ENCODE measurements at regions not wholly inside any gene's neighbourhood (a gene's known extent, or its start where the extent isn't known, plus 50 kb on each side); places are given as distances from the start of the nearest gene placed in this dataset.
"Not testable (repeated sequence)": the region's sequence is repeated elsewhere in the genome, so short reads cannot be mapped to it uniquely, and the experiment has no call there.

DNA sequence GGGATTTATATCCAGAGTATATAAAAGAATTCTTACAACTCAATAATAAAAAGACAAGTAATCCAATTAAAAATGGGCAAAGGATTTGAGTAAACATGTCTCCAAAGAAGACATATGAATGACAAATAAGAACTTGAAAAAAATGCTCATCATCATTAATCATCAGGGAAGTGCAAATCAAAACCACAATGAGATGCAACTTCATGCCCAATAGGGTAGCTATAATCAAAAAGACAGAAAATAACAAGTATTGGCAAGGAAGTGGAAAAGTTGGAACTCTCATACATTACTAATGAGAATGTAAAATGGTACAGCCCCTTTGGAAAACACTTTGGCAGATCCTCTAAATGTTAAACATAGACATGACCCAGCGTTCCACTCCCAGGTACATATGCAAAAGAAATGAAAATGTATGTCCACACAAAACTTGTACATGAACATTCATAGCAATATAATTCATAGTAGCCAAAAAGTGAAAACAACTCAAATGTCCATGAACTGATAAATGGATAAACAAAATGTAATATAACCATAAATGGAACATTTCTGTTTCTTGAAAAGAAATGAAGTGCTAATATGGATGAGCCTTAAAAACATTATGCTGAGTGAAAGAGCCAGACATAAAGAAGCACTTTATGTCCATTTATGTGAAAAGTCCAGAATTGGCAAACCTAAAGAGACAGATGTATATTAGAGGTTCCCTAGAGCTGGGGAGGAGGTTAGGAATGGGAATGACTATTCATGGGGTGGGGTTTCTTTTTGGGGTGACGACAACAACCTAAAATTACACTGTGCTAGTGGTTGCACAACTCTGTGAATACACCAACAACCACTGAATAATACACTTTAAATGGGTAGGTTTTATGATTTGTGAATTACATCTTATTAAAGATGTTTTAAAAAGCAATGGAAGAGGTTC is 259.7 kb downstream of the RHOU start:
- no peak for DNase-seq

DNA sequence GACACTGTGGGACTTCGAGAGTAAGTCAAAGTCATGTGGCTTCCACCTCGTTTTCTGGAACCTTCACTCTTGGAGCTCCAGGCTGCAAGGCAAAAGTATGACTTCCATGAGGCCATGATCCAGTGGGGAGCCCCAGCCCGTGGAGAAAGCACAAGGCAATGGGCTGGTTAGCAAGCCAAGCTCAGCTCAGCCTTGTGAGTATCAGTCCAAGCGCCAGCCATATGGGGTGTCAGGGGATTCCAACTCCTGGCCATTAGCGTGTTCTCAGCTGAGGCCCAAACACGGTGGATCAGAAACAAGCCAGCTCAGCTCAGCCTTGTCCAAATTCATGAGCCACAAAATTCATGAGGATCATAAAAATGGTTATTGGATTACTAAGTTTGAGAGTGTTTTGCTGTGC is 261.0 kb downstream of the RHOU start:
- DNase-seq = no peak

DNA sequence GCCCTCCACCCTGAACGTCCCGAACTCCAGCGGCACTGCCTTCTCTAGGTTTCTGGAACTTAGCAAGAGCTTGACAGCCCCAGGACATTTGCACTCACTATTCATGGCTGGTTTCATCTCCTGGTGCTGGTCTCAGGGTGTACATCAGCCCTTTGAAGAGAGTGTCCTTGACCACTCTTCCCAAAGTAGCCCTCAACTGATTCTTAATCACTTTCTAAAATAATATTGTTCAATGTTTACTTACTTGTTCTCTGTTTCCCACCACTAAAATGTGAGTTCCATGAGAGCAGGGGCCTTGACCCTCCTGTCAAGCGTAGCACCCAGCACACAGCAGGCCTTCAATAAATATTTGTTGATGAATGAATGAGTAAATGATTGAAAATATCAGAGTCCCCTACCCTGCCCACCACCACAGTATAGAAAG is 262.5 kb downstream of the RHOU start:
- no peak for DNase-seq

DNA sequence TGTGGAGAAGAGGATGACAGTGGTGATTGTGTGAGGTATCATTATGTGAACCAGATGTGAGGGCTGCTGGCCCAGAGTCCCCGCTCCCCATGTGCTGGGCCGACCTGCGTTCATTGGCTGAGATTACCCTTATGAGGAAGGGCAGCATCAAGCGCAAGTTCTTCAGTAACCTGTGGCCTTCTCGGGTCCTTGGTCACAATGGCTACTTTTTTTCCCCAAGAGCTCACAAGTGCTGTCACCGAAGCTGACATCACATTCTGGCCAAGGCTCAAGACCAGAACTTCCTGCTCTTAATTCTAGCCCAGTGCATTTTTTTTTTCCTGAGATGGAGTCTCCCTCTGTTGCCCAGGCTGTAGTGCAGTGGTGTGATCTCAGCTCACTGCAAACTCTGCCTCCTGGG is 262.9 kb downstream of the RHOU start:
- no peak for DNase-seq

DNA sequence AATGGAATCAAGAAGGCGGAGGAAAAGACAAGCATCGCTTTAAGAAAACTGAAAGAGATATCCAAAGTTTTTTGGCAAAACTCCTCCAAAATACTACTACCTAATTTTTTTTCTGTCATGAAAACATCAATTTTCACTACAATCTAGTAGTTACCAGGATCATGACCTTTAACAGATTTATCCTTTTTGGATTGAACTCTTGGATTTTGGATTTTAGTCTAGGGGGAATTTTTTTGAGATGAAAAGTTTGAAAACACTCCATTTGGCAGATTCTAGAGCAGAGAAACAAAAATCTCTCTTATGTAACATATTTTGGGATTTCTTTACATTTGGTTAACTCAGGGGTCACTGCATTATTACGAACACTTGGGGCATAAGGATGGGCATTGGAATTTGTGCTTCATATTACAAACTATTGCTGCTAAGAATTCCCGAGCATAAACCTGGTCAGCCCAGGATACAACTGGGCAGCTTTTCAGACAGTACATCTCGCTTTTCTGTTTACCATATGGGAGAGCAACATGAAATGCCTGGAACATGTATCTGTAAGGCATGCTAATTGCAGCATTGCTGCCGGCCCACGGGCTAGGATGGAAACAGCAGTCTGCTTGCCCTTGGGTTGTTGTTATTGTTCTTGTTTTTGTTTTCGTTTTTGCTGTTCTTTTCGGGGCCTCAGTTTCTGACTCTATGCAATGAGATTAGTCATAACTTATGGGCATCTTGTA is 264.3 kb downstream of the RHOU start:
- no peak for DNase-seq

DNA sequence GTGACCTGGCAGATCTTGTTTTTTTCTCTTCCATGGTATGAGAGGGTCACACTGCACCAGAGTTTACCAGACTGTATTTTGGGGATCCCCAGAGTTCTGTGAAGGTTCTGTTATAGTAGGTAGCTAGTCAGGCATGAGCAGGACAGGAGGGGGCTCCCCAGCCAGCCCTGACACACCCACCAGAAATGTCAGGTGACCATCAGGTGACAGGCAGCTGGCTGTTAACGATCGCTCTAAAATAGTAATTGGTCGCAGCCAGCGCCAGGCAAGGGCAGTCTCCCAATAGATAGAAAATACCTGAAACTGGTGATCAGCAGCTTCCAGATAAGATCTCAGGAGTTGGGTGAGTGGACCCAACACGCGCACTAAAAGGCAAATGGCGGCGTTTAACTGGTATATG is 264.9 kb downstream of the RHOU start:
- DNase-seq = no peak

DNA sequence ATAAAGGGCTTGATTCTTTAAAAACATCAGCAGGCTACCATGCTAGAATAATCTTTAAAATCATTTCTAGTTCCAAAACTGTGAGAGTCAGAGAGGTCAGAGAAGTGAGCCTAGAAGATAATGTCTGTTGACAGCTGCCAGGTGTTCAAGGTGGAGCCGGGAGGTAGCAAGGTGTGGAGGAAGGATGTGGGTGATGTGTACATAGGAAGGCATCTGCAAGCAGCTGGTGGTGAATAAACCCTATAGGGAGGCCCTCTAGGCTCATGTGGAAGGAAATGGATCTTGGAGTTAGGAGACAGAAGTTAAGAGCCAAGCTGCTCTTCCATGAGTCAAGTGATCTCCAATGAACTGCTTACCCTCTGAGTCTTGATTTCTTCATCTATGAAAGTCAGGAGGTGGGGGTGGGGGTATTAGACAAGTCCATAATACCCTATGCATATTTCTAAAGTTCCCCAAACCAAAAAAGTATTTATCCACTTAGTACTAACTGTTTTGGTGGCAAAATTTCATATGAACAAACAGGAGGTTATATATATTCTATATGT is 266.3 kb downstream of the RHOU start:
- DNase-seq = no peak

DNA sequence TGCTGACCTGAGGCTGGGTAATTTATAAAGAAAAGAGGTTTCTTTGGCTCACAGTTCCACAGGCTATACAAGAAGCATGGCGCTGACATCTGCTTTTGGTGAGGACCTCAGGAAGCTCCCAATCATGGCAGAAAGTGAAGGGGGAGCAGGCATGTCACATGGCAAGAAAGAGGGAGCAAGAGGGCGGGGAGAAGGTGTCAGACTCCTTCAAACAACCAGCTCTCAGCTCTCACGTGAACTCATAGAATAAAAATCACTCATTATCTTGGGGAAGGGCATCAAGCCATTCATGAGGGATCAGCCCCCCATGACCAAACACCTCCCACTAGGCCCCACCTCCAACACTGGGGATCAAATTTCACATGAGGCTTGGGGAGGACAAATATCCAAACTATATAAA is 266.8 kb downstream of the RHOU start:
- no peak for DNase-seq

DNA sequence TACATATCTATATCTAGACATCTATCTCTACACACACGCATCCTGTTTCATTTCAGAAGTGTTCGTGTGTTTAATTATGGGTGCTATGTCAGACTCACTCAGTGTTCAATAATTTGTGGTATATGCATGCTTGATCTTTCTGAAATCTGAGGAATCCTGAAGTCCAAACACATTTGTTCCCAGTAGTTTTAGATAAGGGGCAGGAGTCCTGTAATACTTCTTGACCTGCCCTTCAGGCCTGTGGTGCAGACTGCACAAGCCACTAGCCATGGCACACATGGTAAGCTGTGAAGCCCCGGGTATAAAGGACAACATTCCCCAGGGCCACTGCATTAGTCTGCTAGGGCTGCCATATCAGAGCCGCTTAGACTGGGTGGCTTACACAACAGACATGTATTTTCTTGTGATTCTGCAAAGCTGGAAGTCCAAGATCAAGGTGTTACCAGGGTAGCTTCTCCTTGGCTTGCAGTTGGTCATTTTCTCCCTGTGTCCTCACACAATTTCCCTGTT is 267.2 kb downstream of the RHOU start:
- no peak for DNase-seq

DNA sequence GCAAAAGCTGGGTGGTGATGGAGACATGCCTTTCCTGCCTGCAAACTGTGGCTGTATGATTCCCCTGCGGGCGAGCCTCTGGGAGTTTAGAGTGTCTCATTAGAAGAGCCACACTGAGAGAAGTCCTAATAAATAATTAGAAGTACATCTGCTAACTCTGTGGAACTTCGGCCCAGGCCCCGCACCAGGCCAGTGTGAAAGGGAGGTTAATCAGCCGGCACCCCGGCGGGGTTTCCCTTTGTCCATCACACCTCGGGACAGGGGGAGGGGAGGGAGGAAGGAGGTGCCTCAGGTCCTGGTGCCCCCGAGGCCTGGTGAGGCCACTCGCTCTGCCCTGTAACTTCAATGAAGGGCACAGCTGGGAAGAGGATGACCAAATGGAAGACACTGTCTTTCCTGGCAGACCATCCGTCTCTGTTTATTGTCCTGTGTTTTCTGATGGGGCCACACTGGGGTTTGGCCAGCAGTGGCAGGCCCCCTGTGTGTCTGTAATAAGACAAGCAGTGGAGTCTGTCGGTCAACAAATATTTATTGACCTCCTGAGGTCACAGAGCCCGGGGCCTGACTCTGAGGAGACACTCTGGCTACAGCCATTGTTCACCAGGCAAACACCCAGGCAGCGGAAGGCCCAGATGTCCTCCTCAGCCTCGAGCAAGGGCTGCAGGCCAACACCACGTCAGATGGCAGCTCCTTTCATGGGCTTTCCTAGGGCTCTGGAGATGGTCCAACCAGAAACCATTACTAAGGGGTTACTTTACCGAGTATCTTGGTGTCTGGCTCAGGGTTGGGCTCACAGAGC is 267.5 kb upstream of the RAB4A start:
- no peak for DNase-seq

DNA sequence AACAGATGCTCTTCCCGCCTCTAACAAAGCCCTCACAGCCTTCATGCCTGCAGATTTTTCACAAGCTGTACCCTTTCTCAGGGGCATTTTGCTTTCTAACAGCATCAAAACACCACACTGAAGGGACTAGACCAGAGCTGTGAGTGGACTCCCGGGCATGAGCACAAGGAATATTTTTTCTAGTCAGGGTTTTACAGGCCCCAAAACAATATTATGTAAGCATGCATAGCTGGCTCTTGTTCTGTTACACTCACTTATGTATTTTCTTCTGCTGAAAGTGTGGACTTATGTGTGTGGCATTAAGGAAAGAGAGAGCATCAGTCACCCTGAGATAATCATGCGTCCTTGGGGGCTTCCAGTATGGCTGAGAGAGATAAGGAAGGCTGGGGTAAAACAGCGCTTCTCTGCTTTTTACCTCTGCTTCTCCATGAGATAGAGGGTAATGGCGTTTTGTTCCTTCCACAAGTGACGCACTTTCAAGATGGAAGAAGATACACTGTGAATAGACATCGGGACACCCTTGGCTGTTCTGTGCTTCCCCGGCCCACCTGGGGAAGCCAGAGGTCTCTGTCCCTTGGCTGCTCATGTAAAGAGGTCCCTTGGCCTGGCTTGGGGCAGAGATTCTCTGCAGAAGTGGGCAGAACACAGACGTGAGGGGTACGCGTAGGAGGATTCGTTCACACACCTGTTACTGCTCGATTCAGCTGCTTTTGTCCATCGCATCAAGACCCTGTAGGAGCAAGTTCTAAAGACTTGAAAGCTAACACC is 266.7 kb upstream of the RAB4A start:
- DNase-seq = no peak

DNA sequence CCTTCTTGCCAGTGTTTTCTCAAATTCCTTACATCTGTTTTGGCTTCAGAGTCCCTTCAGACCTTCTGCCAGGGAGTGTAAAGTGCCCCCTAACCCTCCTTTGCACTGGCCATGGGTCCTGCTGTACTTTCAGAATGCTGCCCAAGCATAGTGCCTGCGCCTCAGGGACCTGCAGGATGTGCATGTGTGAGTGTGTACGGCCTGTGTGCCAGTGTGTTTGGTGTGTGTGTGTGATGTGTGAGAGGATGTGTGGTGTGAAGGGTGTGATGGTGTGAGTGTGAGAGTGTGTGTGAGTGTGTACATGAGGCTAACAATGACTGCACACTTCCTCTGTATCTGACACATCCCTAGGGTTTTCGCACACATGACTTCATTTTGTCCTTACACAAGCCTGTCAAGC is 265.8 kb upstream of the RAB4A start:
- DNase-seq = no peak

DNA sequence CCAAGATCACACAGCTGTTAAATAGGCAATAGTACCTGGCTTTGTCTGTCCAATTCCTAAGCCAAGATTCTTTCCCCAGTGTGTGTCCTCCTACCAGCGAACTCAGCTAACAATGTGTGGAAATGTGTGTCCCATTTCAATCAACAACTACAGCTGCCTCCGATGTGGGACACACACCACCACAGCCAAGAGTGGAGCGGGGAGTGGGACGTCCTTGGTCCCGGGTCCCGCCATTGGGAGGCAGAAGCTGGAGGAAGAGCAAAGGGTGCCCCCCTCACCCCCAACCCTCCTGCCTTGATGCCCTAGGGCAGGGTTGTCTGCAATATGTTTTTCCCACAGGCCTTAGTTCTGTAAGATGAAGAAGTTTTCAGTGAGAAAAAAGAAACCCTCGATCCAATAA is 265.4 kb upstream of the RAB4A start:
- DNase-seq = no peak

DNA sequence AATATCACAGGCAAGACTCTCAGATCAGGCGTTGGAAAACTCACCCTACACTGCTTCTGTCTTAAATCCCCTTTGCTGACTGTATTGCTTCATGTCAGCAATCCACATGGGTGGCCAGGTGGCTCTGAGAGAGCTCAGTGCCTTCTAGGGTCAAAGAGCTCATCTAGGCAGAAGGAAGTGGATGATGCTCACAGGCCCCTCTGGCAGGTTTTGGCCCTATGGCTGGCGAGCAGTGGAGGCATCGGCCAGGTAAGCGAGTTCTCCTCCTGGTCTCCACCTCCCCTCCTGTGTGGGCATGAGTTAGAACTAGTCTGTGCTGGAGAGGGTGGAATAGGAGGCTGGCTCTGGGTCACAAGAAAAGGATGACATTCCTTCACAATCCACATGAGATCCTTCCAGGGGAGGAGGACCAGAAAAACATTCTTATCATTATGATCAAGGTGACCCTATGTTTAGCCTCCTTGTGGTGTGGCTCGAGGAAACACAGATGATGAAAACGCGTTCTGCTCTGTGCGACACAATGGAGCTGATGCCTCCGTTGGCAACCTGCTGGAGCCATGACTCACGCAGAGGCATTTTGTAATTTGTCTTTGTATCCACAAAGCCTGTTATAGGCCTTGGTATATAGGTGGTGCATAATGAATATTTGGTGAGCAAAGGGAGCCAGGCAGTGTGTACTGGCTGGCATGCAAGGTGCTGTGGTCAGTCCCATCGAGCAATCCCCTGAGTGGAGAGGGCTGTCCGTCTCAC is 264.6 kb upstream of the RAB4A start:
- no peak for DNase-seq

DNA sequence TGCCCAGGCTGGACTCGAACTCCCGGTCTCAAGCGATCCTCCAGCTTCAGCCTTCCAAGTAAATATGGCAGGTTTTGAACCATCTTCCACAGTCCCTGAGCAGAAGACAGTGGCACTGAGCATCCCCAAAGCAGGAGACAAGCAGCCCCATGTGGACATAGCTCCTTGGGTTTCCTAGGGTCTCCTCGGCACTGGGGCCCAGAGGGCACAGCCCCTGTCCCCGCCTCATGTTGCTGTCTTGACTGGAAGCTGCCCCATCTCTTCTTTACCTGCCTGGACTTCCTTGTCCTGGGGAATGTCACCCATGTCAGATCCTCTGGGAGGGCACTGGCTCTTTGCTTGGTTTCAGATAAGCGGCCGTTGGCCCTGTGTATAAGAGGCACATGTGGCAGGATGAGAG is 263.7 kb upstream of the RAB4A start:
- DNase-seq = no peak

DNA sequence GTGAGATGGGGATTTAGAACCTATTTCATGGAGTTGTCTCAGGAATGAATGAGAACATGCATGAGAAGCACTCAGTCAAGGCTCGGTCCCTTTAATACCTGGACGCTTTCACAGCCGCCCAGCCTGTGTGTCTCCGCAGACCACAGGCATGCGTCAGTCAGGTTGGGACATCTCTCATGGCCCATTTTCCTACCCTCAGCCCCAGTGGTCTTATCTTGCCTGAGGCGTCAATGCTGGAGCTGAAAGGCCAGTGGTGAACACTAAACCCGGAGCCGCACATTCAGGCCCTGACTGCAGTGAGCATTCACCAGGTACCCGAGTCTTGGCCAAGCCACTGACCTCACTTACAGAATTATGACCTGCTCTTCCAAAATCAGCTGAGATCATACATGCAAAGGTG is 263.2 kb upstream of the RAB4A start:
- DNase-seq = no peak

DNA sequence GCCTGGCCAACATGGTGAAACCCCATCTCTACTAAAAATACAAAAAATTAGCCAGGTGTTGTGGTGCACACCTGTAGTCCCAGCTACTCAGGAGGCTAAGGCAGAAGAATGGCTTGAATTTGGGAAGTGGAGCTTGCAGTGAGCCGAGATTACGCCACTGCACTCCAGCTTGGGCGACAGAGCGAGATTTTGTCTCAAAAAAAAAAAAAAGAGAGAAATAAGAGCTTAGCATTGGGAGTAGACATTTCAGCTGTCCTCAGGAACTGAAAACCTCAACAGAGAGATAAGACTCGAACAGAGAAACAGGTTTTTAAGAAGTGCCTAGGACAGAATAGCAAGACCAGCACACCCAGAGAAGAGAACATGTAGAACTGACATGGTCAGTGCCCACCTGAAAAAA is 262.6 kb upstream of the RAB4A start:
- not testable (repeated sequence) for DNase-seq

DNA sequence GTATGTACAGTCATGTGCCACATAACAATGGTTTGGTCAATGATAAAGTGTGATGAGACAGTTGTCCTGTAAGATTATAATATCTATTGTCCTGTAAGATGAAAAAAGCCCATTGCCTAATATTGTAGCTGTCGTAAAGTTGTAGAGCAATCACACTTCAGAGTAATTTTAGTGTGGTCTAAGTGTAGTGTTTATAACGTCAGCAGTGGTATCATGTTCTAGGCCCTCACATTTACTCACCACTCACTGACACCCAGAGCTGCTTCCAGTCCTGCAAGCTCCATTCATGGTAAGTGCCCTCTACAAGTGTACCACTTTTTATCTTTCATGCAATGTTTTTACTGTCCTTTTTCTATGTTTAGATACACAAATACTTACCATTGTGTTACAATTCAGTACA is 259.9 kb upstream of the RAB4A start:
- DNase-seq = no peak

DNA sequence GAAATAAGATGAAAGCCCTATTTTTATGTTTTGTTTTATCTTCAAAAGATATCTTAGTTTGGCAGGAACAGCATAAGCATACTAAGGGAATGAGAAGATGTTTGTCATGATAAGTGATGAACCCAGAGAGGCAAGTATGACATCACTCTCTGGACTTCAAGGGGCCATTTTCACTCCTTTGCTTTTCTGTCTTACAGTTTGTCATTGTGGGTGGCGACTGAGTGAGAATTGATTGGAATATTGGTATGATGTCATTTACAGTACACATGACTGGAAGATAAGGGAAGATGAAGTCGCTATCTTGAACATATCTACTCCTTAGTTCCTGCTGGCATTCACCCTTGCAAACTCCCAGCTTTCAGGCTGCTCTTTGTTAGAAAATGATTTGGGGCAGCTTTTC is 258.1 kb upstream of the RAB4A start:
- DNase-seq = no peak

DNA sequence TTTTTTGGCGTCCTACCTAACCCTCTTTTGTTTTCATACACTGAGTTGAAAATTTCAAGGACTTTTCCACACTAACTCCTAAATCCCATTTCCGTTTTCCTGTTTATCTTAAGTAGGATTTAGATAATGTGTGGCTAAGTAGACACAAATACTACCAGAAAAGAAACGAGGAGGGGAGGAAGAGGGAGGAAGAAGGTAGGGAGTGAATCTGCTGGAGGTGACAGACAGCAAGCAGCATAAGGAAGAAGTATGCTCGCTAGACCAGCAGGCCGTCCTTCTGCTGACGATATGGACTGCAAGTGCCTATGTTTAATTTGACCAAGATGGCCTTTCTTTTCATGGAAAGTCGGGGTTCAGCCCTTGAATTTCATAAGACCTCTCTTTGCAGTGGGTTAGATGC is 256.9 kb upstream of the RAB4A start:
- DNase-seq = no peak

DNA sequence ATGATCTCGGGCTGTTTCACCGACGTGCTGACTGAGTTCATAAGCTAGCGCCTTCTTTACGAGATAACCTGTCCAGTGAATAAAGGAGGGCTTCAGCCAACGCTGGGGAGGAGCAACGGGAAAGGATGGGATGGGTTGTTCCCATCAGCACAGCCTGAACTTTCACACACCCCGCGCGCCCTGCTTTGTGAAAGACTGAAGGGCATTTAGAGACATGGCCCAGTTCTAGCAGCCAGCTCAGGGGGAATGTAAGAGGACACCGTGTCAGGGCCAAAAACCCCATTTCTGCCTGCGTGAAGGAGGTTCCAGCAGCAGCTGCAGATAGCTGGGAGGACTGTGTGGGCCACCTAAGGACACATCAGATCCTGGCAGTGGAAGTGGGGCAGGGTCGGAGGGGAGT is 255.1 kb upstream of the RAB4A start:
- DNase-seq = no peak

DNA sequence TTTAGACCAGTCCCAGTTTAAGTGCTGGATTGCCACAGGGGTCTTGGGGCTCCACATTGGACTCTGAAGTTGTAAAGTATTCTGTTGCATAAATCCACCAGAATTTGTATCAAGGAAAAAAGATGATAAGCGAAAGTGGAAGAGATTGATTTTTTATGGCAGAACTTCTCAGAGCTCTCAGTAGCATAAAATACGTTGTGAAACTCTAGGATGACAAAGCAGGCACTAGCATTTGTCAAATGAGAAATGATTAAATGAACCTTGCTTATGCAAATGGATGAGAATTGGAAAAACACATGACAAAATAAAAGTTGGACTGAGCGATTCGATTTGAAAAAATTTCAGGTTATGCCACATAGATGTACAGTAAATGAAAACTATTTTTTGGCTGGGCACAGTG is 253.8 kb upstream of the RAB4A start:
- no peak for DNase-seq

Measured in NCI-H1436 (cell line).